Umbilical cord (tissue), 1 donor: ENCODE measurements at regions not wholly inside any gene's neighbourhood (a gene's known extent, or its start where the extent isn't known, plus 50 kb on each side); places are given as distances from the start of the nearest gene placed in this dataset.
"Not testable (repeated sequence)": the region's sequence is repeated elsewhere in the genome, so short reads cannot be mapped to it uniquely, and the experiment has no call there.

Source experiments
- DNase-seq: peaks from one replicate; pipeline ENCODE4 v3.0.0-alpha.2; 2015; ENCODE audit warnings: low spot score

DNA sequence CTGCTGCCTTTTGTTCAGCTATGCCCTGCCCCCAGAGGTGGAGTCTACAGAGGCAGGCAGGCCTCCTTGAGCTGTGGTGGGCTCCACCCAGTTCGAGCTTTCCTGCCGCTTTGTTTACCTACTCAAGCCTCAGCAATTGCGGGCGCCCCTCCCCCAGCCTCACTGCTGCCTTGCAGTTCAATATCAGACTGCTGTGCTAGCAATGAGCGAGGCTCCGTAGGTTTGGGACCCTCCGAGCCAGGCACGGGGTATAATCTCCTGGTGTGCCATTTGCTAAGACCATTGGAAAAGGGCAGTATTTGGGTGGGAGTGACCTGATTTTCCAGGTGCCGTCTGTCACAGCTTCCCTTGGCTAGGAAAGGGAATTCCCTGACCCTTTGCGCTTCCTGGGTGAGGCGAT lies 51.9 kb downstream of the DIPK2A start:
- not testable (repeated sequence) for DNase-seq

DNA sequence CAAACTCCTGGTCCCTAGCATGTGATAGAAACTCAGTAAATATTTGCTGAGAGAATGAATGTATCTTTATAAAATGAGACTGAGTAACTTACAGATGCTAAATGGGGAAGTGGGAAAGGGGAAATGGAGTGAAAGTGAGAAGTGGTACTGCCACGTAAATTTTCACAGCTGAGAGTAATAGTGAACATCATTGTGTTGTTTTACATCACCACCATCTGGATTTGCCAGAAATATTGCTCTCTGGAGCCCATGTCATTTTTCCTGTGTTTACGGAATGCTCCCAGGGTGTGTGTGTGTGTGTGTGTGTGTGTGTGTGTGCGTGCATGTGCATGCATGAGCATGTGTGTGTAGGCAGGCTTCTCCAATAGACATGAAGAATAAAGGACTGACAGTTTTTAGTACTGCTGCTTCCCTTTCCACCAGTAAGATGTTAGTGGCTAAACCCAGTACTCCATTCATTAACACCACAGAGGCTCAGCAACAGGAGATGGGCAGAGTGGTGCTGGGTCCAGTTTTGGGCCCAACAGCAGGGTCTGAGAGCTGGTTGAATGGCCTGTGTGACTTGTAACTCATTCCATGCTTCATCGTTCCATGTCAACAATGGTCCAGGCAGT lies 57.3 kb downstream of the DIPK2A start:
- DNase-seq, result no peak

DNA sequence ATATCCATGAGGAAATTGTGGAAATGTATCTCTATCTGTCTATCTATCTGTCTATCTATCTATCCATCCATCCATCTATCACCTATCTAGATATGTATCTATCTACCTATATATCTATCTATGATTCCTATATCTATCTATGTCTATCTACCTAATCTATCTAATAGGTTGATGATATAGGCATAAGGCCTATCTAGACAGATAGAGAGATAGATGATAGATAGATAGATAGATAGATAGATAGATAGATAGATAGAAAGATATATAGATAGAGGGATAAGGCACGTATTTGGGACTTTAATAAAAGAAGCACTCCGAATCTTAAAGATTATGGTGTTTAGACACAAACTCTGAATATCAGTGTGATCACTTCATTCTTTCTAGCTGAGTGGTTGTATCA lies 58.1 kb downstream of the DIPK2A start:
- DNase-seq, result no peak

DNA sequence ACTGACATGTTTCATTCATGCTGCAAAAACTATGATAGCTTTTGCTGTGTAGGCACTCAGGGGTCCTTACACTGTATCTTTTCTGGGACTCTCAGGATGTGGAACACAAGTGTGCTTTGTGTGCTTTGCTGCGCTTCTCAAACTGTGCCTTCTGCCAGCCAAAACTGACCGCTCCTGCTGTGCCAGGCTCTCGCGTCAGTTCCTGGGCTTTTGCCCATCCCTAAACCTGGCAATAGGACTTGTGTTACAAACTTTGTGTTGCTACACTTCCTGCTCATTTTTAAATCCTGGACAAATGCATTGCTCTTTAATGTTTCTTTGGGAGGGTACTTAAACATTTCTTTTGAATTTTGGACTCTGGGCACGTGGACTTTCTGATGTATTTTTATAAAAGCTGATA lies 60.3 kb downstream of the DIPK2A start:
- no peak for DNase-seq

DNA sequence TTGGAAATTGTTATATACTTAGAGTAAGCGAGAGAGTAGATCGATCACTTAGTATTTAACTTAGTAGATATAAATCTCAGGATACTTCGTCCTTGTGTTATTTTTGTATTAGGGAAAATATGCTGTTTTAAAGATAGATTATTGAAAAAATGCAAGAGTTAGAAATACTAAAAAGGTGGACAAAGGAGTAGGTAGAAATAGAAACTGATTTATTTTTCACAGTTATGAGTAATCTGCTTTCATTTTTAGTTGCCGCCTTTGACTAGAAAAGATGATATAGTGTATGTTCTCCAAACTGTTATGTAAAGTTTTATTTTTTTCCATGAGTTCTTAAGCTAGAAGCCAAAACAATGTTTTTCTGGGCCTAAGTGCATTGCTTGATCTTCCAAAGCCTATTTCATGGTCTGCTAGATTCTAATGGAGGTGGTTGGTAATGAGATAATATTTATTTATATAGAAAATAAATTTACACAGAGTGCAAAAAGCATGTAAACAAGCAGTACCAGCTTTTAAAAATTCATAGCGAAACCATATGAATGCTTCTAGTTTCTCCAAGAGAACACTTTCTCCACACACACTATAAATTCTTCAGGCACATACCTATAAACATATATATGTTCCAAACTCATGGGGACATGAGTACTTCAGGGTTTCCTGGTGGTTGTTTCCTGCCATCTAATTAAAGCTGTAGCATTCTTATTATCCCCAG lies 61.1 kb downstream of the DIPK2A start:
- no peak for DNase-seq

DNA sequence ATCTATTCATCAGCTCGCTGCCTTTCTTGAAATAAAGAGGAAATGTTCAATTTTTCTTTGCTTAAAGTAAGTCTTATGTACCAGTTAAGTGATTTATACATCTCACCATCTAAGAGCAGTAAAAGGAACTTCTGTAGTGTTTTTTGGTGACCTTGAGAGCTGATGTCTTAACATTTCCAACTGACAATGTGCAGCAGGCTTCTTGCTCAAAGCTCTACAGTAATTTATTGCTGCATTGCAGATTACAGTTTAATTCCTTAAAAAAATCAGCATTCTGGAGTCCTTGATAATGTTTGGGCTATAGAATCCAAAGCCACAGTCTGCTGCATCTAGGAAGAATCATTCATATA lies 61.6 kb downstream of the DIPK2A start:
- peak; percentile 94 for DNase-seq

DNA sequence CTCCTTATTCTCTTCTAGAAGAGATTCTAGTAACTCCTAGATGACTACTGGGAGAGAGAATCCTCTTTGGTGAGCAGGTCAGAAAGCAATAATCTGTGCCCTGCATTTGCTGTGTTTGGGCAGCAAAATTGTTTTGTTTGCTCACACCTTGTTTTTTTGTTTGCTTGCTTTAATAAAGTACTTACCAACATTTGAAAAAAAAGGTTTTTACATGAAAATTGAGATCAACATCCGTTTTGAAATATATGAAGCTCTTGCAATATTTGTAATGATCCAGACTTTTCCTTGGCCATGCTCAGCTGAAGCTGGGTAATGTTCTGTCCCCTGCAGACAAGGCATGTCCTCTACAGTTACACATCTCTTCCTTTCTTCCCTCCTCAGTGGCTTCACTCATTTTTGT lies 62.2 kb downstream of the DIPK2A start:
- no peak for DNase-seq

DNA sequence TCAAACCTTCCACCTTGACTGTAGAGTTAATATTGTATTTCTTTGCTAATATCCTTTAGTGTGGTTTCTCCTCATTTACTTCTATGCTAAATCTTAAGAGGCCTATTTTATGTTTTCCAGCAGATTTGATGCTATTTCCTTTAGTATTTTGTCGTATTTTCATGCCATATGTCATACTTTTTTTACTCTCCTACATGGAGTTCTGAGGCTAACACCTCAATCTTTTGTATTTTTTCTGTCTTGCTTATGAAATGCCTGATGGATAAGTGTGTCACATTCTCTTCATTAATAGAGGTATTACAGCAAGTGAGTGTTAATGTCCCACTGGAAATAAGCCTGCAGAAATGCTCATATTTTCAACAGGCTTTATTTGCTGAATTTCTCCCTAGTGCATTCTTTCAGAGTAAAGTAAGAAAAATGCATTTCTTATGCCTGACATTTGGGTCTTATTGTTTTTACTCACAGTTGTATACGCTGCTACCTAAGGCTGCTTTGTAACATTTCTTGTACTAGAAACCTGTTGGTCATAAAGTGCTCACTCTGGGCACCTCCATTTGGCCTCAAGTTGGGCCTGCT lies 63.2 kb downstream of the DIPK2A start:
- no peak for DNase-seq

DNA sequence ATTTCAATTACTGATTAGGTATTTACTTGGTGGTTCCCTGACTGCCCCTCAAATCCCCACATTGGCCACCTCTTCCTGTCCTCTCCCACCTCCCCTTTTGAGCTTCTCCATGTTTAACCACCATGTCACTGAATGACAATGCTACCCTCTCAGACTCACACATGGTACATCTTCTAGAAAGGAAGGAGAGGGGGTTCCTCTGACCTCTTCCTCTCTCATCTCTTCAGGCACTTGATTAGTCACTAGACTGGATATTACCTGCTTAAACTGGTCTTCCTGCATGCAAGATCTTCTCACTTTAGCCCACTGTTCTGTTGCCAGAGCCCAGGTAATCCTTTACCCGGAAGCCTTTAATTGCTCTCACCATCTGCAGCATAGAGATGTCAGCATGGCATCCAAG lies 64.9 kb downstream of the DIPK2A start:
- DNase-seq, result no peak

DNA sequence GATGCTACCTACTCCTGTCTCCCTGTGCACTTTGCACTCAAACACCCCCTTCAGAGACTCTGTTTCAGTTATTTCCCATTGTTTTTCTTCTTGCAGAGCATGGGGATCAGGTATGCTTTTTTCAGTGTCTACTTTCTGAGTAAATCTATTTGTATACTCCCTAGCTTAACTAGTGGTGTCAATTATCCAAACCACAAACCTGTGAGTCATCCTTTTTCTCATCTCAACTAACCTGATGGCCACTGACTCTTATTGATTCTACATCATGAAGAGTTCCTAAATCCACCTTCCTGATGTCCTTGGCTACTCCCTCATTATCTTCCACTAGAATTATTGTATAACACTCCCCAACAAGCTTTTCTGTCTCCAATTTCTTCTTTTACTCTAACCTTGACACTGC lies 68.0 kb downstream of the DIPK2A start:
- DNase-seq, result no peak

DNA sequence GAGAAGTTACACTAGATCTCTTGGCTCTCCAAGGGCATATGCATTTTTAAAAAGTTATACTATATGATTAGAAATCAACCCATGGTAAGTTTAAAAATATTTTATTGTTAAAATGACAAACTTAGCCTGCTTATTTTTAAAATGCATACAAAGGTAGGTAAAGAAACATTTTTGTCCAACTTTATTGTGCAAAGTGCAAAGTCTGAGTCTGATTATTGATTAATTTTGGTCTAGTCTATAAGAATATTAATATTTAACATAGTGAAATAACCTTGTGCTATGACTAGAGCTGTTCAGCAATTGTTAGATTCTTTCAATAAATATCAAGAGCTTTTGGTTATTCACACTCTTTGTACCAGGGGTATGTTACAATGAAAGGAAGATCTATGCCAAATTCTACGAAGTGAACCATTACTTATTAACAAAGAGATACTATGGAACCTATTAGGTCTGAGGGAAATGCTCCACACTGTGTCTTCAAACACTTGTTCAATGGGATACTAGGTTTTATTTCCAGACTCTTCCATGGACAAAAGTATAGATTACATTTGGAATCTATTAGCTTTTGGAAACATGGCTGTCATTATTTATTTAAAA lies 70.4 kb downstream of the DIPK2A start:
- no peak for DNase-seq

DNA sequence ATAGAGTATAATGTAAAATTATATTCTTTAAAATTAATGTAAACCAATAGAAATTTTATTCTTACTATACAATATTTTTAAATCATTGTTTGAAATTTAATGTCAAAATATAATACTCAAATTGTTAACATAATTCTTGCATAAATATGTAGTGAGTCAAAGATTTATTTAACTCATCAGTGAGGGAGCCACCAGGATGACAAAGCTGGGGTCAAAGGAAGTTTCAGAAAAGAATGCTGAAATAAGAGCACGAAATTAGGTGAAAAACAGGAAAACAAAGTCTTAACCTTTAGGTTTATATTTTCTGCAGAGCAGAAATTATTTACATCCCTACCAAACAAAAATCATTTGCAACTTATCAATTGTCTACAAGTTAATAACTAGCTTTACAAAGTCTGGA lies 74.1 kb downstream of the DIPK2A start:
- DNase-seq, result no peak

DNA sequence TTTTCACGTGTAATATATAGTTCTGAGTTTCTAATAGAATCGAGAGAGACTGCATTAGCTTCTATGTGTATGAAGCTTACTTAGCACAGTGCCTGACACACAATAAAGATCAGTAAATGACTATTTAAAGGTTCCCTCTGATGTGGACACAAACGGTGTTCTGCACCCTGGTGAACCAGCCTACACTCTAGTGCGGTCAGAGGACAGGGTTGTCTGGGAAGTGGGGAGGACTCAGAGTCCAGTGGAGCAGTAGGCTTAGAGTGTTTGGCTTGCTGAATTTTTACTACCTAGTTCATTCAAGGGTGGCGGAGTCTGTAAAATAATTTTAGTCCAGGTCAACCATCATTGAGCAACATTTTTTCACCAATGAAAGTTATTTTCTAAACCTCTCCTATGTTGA lies 77.8 kb downstream of the DIPK2A start:
- DNase-seq, result no peak

DNA sequence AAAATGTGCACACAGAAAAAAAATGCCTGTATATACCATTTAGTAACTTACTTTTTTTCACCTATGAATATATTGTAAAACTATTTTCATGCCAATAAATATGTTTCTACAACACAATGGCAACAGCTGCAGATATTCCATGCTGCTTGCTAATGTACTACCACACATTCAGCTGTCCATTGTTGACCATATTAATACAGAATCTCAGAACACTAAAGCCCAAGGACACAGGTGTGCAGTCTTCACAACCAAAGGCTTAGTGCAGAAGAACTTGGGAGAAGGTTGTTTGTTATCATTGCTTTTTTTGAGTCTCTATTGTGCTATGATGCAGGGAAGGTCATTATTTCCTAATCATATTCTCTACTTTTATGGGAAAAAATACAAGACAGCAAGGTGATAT lies 79.6 kb downstream of the DIPK2A start:
- DNase-seq, result no peak

DNA sequence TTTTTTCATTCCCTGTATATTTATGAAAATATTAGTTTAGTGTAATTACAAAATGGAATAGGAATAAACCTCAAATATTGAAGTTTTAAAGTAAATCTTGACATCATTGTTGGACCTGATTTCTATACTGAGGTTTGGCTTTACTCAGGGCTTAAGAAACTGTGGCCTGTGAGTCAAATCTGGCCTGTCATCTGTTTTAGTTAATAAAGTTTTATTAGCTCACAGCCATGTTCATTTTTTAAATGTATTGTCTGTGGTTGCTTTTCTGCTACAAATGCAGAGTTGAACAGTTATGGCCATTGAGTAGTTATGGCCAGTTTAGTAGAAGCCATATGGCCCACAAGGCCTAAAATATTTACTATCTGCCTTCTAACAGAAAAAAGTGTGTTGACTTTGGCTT lies 80.7 kb downstream of the DIPK2A start:
- DNase-seq, result no peak

DNA sequence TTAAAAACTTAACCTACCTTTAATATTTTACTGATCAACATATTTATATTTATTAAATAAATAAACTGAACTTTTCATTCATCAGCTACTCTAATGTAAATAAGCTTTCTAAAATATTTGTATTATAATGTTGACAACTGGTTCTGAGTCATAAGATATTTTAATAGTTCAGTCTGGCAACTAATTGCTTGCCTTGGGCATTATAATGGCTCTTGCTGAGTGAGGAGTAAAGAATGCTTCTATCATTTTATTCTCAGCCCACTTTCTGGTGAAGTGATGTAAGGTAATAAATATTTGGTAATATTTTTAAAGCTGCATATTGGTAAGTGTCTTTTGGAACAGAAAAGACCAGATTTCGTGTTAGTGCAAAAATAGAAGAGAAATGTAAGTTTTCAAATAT lies 81.5 kb downstream of the DIPK2A start:
- no peak for DNase-seq

DNA sequence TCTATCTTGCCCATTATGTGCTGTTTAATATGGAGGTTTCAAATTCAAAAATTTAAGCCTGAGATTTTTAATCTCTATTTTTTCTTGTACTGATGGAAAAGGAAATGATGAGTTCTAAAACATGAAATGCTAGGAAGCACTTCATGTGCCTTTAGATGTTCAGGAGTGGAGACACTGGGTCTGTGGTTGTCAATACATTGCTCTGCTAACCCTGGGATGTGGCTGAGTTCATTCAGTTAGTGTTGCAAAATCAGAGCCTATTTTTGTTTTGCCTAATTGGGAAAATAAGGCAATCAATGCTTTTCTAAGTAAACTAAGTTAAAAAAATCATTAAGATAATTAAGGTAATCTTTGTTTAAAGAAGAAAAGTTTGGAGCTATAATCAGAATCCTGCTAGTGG lies 83.1 kb downstream of the DIPK2A start:
- DNase-seq, result no peak

DNA sequence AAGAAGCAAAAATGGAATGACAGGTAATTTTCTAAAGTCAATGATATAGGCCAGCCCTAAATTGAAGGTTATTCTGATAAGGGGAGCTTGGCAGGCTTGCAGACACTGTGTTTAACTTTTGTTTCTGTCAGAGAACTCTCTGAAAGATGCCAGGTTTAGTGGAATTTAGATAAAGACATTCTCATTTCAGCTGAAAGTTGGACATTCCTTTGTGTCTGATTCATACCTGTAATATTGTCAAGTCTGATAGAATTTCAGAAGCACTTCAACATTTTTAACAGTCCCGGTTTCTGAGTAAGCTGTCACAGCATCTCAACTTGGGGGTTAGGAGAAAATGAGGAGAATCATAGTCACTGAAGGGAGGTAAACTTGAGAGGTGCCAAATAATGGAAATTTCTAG lies 84.0 kb downstream of the DIPK2A start:
- DNase-seq, result peak; percentile 77

DNA sequence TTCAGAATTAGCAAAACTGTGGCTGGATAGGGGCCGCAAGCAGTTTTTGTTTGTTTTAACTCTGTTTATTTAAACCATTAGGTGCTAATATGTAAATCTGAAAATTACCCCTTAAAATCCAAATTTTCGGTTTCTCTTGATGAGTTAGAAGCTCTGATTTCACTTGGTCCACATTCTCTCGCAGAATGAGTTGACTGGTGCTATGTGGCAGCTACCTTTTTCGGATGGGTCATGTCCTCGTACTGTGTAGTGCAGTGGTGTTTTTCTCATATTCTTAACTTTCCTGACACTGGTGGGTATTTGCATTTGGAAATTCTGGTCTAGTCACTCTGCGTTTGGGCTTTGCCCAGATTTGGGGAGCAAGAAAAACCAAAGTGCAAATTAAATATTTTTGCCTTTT lies 87.1 kb downstream of the DIPK2A start:
- DNase-seq, result no peak

DNA sequence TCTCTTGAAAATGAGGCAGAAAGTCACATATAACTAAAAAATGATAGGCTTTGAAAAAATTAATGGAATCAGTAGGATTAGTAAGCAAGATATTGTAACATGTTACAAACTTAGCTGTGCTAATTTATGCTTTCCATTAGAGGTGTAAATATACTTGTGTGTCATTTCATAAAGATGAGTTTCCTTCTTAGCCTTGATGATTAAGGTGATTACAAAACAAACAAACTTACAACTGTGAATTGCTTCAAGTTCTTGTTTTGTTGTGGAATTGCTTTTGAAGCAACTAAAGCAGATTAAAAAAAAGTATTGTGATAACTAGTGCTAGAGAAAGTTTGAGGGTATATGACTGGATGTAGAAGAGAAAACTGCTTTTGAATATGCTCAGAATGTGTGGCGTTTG lies 87.9 kb downstream of the DIPK2A start:
- DNase-seq, result no peak

DNA sequence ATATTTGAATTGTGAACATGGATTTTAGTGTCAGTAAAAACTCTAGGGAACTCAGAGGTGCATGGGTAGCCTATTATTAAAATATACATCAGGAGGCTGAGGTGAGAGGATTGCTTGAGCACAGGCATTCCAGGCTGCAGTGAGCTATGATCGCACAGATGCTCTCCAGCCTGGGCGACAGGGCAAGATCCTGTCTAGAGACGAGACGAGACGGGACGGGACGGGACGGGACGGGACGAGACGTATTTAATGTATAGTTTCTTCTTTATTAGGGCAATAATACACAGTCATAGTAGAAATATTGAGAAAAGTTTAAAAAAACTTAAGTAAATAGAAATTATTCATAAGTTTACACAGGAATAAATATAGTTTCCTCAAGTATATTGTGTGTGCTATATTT lies 89.3 kb downstream of the DIPK2A start:
- no peak for DNase-seq

DNA sequence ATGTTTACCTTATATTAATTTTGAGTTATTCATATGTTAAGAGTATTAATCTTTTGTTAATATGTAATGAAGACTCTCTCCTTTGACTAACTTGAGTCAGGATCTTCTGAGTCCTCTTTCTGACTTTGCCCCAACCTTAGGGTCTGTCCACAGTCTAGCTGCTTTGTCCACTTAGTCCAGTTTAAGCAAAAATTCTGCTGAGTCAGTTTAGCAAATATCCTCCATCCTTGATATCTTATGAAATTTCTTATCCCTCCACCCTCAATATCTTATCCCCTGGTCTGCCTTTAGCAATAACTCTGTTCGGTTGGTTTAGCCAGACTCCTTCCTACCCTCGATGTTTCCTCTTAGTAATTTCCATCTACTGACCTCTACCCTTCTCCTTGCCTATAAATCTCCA lies 91.7 kb downstream of the DIPK2A start:
- no peak for DNase-seq

DNA sequence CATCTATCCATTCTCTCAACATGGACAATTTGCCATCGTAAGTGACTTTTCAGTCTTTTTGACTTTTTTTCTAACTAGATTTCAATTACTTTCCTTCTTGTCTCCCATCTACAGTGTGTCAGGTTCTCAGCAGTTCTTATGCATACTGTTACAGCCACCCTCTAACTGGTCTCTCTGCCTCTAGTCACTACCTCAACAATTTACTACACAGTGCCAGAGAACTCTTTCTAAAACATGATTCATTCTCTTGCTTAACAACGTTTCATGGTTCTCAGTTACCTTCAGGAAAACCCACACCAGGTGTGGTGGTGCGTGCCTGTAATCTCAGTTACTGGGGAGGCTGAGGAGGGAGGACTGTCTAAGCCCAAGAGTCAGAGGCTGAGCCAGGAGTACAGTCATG lies 95.4 kb downstream of the DIPK2A start:
- DNase-seq, result no peak
